ENCODE measurements at regions not wholly inside any gene's neighbourhood (a gene's known extent, or its start where the extent isn't known, plus 50 kb on each side); places are given as distances from the start of the nearest gene placed in this dataset.
"Not testable (repeated sequence)": the region's sequence is repeated elsewhere in the genome, so short reads cannot be mapped to it uniquely, and the experiment has no call there.

- TF ChIP-seq, protein P1, sequence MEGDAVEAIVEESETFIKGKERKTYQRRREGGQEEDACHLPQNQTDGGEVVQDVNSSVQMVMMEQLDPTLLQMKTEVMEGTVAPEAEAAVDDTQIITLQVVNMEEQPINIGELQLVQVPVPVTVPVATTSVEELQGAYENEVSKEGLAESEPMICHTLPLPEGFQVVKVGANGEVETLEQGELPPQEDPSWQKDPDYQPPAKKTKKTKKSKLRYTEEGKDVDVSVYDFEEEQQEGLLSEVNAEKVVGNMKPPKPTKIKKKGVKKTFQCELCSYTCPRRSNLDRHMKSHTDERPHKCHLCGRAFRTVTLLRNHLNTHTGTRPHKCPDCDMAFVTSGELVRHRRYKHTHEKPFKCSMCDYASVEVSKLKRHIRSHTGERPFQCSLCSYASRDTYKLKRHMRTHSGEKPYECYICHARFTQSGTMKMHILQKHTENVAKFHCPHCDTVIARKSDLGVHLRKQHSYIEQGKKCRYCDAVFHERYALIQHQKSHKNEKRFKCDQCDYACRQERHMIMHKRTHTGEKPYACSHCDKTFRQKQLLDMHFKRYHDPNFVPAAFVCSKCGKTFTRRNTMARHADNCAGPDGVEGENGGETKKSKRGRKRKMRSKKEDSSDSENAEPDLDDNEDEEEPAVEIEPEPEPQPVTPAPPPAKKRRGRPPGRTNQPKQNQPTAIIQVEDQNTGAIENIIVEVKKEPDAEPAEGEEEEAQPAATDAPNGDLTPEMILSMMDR (IDR thresholded peaks at IDR 0.05 in 4 of 5, conservative IDR thresholded peaks at IDR 0.05 in 1 of 5): not testable (repeated sequence)
- TF ChIP-seq POLR2A (IDR thresholded peaks at IDR 0.05): not testable (repeated sequence)
Observed at GRCh38 chr21:35794527-35794926, 265.8 kb downstream of the SETD4 start.
